Caco-2 (cell line): ENCODE measurements at regions not wholly inside any gene's neighbourhood (a gene's known extent, or its start where the extent isn't known, plus 50 kb on each side); places are given as distances from the start of the nearest gene placed in this dataset.

ENCODE experiments used
- BruUV-seq: library from RNA; stranded (reverse); fragments of 400-500 nt; replicated peaks from 2 replicates; lab custom pipeline; 2021; lab: Mats Ljungman, UMichigan
- CTCF ChIA-PET: fragments of 300-600 bp; sonication (Branson Sonifier 250); formaldehyde crosslinking; loops from one replicate; lab custom pipeline; 2022; ENCODE audit warnings: antibody characterized with exemption; lab: Charles Lee
- POLR2A ChIA-PET: fragments of 300-600 bp; sonication (Branson Sonifier 250); formaldehyde crosslinking; loops from one replicate; lab custom pipeline; 2022; ENCODE audit warnings: antibody characterized with exemption; lab: Charles Lee
- DNase-seq, 2 experiments: peaks; one replicate each; pipeline versions ENCODE4 v3.0.0 to v3.0.0-alpha.2; 2020 to 2022
- H3K27me3 ChIP-seq: replicated peaks from 2 replicates; pipeline ENCODE4 v1.6.0; 2011; ENCODE audit warnings: low read length; ENCODE audit not compliant: control insufficient read depth, insufficient read depth
- H3K36me3 ChIP-seq: 2 replicates; pipeline ENCODE4 v1.5.1; 2011; ENCODE audit warnings: low read length; ENCODE audit not compliant: control insufficient read depth, insufficient read depth
- H3K4me1 ChIP-seq: fragments of 250-450 bp; sonication (Bioruptor Pico); 2 replicates; pipeline ENCODE4 v1.5.1; 2020; ENCODE audit warnings: mild to moderate bottlenecking
- H3K4me3 ChIP-seq: 2 replicates; pipeline ENCODE4 v1.5.1; 2011; ENCODE audit warnings: low read depth, mild to moderate bottlenecking, control low read depth, low read length
- H3K9me3 ChIP-seq: fragments of 250-450 bp; sonication (Bioruptor Pico); 2 replicates; pipeline ENCODE4 v1.5.1; 2020; ENCODE audit warnings: mild to moderate bottlenecking, moderate library complexity
- H3K27ac Mint-ChIP-seq: one replicate; pipeline ENCODE4 v1.8.0; 2022; ENCODE audit warnings: mixed read lengths; ENCODE audit not compliant: unreplicated experiment
- H3K27me3 Mint-ChIP-seq: one replicate; pipeline ENCODE4 v1.8.0; 2022; ENCODE audit warnings: mixed read lengths; ENCODE audit not compliant: insufficient read depth, unreplicated experiment
- H3K36me3 Mint-ChIP-seq: one replicate; pipeline ENCODE4 v1.8.0; 2022; ENCODE audit warnings: mild to moderate bottlenecking, mixed read lengths; ENCODE audit not compliant: insufficient read depth, unreplicated experiment
- H3K4me1 Mint-ChIP-seq: one replicate; pipeline ENCODE4 v1.8.0; 2022; ENCODE audit warnings: low read depth, mixed read lengths; ENCODE audit not compliant: unreplicated experiment
- H3K4me3 Mint-ChIP-seq: one replicate; pipeline ENCODE4 v1.8.0; 2022; ENCODE audit warnings: mild to moderate bottlenecking, moderate library complexity, mixed read lengths; ENCODE audit not compliant: unreplicated experiment
- H3K9me3 Mint-ChIP-seq: one replicate; pipeline ENCODE4 v1.8.0; 2022; ENCODE audit warnings: mixed read lengths; ENCODE audit not compliant: unreplicated experiment
- intact Hi-C: fragments of 100-400 bp; cut with micrococcal nuclease; formaldehyde crosslinking; loops from one replicate; pipeline ENCODE4 v1.10.0; 2022; ENCODE audit not compliant: unreplicated experiment
- TF ChIP-seq, protein P1 (sequence below), 2 experiments: fragments of 200-600 bp in 1 of 2; IDR thresholded peaks; 1 replicate in 1 of 2; 2 replicates in 1 of 2; pipeline versions ENCODE4 v1.5.1 to v1.8.0; 2011 to 2022; ENCODE audit warnings: antibody characterized with exemption in 1 of 2, control low read depth in 1 of 2, inconsistent platforms in 1 of 2, low read depth in 1 of 2, low read length in 1 of 2, mild to moderate bottlenecking in 1 of 2, moderate library complexity in 1 of 2; ENCODE audit not compliant: insufficient read depth in 1 of 2, severe bottlenecking in 1 of 2, unreplicated experiment in 1 of 2

- ChIA-PET POLR2A (no interaction called here), CTCF (no interaction called here)
- Mint-ChIP-seq H3K9me3 (no peaks in the 10 kb centered on the region), H3K27me3 (no peaks in the 10 kb centered on the region), H3K4me3 (no peak overlapping the region), H3K27ac (no peak overlapping the region), H3K36me3 (no peaks in the 10 kb centered on the region), H3K4me1 (no peaks in the 10 kb centered on the region)
- no peak for DNase-seq
- H3K4me1 ChIP-seq: no peaks in the 10 kb centered on the region
- intact Hi-C loops: no loop called here
- no peaks in the 10 kb centered on the region for H3K27me3 ChIP-seq
- no peak overlapping the region for H3K4me3 ChIP-seq
- no TSS peak for BruUV-seq
- H3K9me3 ChIP-seq: no peaks in the 10 kb centered on the region
- TF ChIP-seq, protein P1, sequence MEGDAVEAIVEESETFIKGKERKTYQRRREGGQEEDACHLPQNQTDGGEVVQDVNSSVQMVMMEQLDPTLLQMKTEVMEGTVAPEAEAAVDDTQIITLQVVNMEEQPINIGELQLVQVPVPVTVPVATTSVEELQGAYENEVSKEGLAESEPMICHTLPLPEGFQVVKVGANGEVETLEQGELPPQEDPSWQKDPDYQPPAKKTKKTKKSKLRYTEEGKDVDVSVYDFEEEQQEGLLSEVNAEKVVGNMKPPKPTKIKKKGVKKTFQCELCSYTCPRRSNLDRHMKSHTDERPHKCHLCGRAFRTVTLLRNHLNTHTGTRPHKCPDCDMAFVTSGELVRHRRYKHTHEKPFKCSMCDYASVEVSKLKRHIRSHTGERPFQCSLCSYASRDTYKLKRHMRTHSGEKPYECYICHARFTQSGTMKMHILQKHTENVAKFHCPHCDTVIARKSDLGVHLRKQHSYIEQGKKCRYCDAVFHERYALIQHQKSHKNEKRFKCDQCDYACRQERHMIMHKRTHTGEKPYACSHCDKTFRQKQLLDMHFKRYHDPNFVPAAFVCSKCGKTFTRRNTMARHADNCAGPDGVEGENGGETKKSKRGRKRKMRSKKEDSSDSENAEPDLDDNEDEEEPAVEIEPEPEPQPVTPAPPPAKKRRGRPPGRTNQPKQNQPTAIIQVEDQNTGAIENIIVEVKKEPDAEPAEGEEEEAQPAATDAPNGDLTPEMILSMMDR (IDR thresholded peaks at IDR 0.05; ENCODE audit: insufficient read depth in 1 of 2, low read depth in 1 of 2, low read length in 1 of 2, severe bottlenecking in 1 of 2, unreplicated experiment in 1 of 2): no peak
- H3K36me3 ChIP-seq: no peaks in the 10 kb centered on the region
Observed at GRCh38 chr9:90972057-90972456, 170.4 kb downstream of the SYK start.

- no TSS peak for BruUV-seq
- TF ChIP-seq, protein P1 (IDR thresholded peaks at IDR 0.05; ENCODE audit: insufficient read depth in 1 of 2, low read depth in 1 of 2, low read length in 1 of 2, severe bottlenecking in 1 of 2, unreplicated experiment in 1 of 2): no peak
- no peaks in the 10 kb centered on the region for H3K36me3 Mint-ChIP-seq
- no peaks in the 10 kb centered on the region for H3K4me1 Mint-ChIP-seq
- H3K27ac Mint-ChIP-seq: no peak overlapping the region
- no peaks in the 10 kb centered on the region for H3K9me3 Mint-ChIP-seq
- intact Hi-C loops: no loop called here
- no peak overlapping the region for H3K4me3 ChIP-seq
- no peak for DNase-seq
- H3K27me3 ChIP-seq: no peaks in the 10 kb centered on the region
- ChIA-PET CTCF (no interaction called here), POLR2A (no interaction called here)
- no peaks in the 10 kb centered on the region for H3K9me3 ChIP-seq
- no peaks in the 10 kb centered on the region for H3K27me3 Mint-ChIP-seq
- no peaks in the 10 kb centered on the region for H3K4me1 ChIP-seq
- no peak overlapping the region for H3K4me3 Mint-ChIP-seq
- H3K36me3 ChIP-seq: no peaks in the 10 kb centered on the region
Observed at GRCh38 chr9:90974016-90974415, 172.4 kb downstream of the SYK start.

GRCh38 chr9:90974643-90975245 lies 173.1 kb downstream of the SYK start:
- no peaks in the 10 kb centered on the region for H3K36me3 Mint-ChIP-seq
- H3K4me1 ChIP-seq: no peaks in the 10 kb centered on the region
- TF ChIP-seq, protein P1 (IDR thresholded peaks at IDR 0.05; ENCODE audit: insufficient read depth in 1 of 2, low read depth in 1 of 2, low read length in 1 of 2, severe bottlenecking in 1 of 2, unreplicated experiment in 1 of 2): no peak
- no peak for DNase-seq
- no peaks in the 10 kb centered on the region for H3K9me3 Mint-ChIP-seq
- ChIA-PET POLR2A (no interaction called here), CTCF (no interaction called here)
- H3K27ac Mint-ChIP-seq: no peak overlapping the region
- no TSS peak for BruUV-seq
- no peaks in the 10 kb centered on the region for H3K27me3 ChIP-seq
- intact Hi-C loops: no loop called here
- H3K4me3 ChIP-seq: no peak overlapping the region
- H3K36me3 ChIP-seq: no peaks in the 10 kb centered on the region
- H3K27me3 Mint-ChIP-seq: no peaks in the 10 kb centered on the region
- peaks cover 6% of the 10 kb centered on the region for H3K4me1 Mint-ChIP-seq
- H3K4me3 Mint-ChIP-seq: no peak overlapping the region
- no peaks in the 10 kb centered on the region for H3K9me3 ChIP-seq
